ENCODE measurements at regions not wholly inside any gene's neighbourhood (a gene's known extent, or its start where the extent isn't known, plus 50 kb on each side); places are given as distances from the start of the nearest gene placed in this dataset.

DNA sequence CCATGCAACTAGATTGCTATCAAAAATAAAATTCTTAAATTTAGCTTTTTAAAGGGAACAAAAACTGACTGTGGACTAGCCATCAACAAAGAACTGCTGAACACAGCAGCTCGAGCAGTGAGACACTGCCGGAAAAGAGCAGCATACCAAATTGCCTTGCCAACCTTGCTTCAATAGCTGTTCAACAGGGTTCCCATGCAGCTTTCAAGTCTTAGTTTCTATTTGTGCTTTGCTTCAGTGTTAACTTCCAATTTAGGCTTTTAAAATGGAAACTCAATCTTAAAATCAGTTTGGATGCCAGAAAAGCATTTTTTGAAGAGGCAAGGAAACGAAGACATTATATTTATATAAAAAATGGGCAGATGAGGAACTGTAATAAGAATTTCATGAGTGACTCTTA, 463.4 kb upstream of the MAGEB18 start:
- no peaks in the 10 kb centered on the region for H3K9me3 Mint-ChIP-seq
- ChIA-PET POLR2A (no interaction called here), CTCF (no interaction called here)
- H3K4me3 Mint-ChIP-seq = no peak overlapping the region
- DNase-seq (ENCODE audit: low spot score) (no peak), ATAC-seq (no peak)
- H3K4me1 Mint-ChIP-seq = no peaks in the 10 kb centered on the region
- H3K36me3 Mint-ChIP-seq = no peaks in the 10 kb centered on the region
- no peaks in the 10 kb centered on the region for H3K27me3 Mint-ChIP-seq (ENCODE audit: low read depth)
- no peak overlapping the region for H3K27ac Mint-ChIP-seq
- TF ChIP-seq ESRRA (CRISPR knock-in tag; IDR thresholded peaks at IDR 0.05; ENCODE audit: borderline replicate concordance) (no peak), MYBL2 (CRISPR knock-in tag; IDR thresholded peaks at IDR 0.05) (no peak), ATF3 (CRISPR knock-in tag; conservative IDR thresholded peaks at IDR 0.05) (no peak), SP1 (CRISPR knock-in tag; conservative IDR thresholded peaks at IDR 0.05) (no peak), FOXP1 (CRISPR knock-in tag; IDR thresholded peaks at IDR 0.05; ENCODE audit: borderline replicate concordance) (no peak), CREM (CRISPR knock-in tag; IDR thresholded peaks at IDR 0.05) (no peak), ZNF317 (CRISPR knock-in tag; IDR thresholded peaks at IDR 0.05; ENCODE audit: borderline replicate concordance, low read depth) (no peak), E2F1 (CRISPR knock-in tag; IDR thresholded peaks at IDR 0.05) (no peak), ERG (CRISPR knock-in tag; IDR thresholded peaks at IDR 0.05) (no peak)
- TF ChIP-seq, protein P1, sequence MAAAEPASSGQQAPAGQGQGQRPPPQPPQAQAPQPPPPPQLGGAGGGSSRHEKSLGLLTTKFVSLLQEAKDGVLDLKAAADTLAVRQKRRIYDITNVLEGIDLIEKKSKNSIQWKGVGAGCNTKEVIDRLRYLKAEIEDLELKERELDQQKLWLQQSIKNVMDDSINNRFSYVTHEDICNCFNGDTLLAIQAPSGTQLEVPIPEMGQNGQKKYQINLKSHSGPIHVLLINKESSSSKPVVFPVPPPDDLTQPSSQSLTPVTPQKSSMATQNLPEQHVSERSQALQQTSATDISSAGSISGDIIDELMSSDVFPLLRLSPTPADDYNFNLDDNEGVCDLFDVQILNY (CRISPR knock-in tag; IDR thresholded peaks at IDR 0.05) = no peak

DNA sequence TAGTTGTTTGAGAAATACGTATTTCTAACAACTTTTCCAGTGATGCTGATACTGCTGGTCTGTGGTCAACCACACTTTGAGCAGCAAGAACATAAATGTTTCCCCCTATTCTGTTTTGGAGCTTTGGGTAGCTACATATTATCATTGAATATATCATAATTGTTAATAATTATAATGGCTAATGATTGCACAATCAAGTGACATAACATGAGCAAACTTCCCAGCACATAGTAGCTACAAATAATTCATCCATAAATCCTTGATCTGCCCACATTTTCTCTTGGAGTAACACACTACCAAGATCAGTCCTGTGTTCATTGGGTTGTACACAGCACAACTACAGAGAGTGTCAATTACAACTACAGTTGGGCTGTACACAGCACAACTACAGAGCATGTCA, 436.3 kb upstream of the MAGEB18 start:
- H3K9me3 Mint-ChIP-seq = peaks cover 17% of the 10 kb centered on the region
- TF ChIP-seq, protein P1 (CRISPR knock-in tag; IDR thresholded peaks at IDR 0.05) = no peak
- TF ChIP-seq, protein P2, sequence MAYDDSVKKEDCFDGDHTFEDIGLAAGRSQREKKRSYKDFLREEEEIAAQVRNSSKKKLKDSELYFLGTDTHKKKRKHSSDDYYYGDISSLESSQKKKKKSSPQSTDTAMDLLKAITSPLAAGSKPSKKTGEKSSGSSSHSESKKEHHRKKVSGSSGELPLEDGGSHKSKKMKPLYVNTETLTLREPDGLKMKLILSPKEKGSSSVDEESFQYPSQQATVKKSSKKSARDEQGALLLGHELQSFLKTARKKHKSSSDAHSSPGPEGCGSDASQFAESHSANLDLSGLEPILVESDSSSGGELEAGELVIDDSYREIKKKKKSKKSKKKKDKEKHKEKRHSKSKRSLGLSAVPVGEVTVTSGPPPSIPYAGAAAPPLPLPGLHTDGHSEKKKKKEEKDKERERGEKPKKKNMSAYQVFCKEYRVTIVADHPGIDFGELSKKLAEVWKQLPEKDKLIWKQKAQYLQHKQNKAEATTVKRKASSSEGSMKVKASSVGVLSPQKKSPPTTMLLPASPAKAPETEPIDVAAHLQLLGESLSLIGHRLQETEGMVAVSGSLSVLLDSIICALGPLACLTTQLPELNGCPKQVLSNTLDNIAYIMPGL (CRISPR knock-in tag; IDR thresholded peaks at IDR 0.05) = no peak
- TF ChIP-seq GRHL2 (CRISPR knock-in tag; IDR thresholded peaks at IDR 0.05; ENCODE audit: insufficient replicate concordance, severe bottlenecking) (no peak), ERG (CRISPR knock-in tag; IDR thresholded peaks at IDR 0.05) (no peak), RELA (CRISPR knock-in tag; IDR thresholded peaks at IDR 0.05; ENCODE audit: borderline replicate concordance) (no peak), ELF4 (CRISPR knock-in tag; IDR thresholded peaks at IDR 0.05; ENCODE audit: low read depth) (no peak), SP1 (CRISPR knock-in tag; conservative IDR thresholded peaks at IDR 0.05) (no peak)
- TF ChIP-seq, protein P3, sequence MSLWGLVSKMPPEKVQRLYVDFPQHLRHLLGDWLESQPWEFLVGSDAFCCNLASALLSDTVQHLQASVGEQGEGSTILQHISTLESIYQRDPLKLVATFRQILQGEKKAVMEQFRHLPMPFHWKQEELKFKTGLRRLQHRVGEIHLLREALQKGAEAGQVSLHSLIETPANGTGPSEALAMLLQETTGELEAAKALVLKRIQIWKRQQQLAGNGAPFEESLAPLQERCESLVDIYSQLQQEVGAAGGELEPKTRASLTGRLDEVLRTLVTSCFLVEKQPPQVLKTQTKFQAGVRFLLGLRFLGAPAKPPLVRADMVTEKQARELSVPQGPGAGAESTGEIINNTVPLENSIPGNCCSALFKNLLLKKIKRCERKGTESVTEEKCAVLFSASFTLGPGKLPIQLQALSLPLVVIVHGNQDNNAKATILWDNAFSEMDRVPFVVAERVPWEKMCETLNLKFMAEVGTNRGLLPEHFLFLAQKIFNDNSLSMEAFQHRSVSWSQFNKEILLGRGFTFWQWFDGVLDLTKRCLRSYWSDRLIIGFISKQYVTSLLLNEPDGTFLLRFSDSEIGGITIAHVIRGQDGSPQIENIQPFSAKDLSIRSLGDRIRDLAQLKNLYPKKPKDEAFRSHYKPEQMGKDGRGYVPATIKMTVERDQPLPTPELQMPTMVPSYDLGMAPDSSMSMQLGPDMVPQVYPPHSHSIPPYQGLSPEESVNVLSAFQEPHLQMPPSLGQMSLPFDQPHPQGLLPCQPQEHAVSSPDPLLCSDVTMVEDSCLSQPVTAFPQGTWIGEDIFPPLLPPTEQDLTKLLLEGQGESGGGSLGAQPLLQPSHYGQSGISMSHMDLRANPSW (CRISPR knock-in tag; conservative IDR thresholded peaks at IDR 0.05; ENCODE audit: low read depth) = no peak
- TF ChIP-seq, protein P4, sequence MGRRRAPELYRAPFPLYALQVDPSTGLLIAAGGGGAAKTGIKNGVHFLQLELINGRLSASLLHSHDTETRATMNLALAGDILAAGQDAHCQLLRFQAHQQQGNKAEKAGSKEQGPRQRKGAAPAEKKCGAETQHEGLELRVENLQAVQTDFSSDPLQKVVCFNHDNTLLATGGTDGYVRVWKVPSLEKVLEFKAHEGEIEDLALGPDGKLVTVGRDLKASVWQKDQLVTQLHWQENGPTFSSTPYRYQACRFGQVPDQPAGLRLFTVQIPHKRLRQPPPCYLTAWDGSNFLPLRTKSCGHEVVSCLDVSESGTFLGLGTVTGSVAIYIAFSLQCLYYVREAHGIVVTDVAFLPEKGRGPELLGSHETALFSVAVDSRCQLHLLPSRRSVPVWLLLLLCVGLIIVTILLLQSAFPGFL (CRISPR knock-in tag; IDR thresholded peaks at IDR 0.05; ENCODE audit: borderline replicate concordance) = no peak
- TF ChIP-seq, protein P5, sequence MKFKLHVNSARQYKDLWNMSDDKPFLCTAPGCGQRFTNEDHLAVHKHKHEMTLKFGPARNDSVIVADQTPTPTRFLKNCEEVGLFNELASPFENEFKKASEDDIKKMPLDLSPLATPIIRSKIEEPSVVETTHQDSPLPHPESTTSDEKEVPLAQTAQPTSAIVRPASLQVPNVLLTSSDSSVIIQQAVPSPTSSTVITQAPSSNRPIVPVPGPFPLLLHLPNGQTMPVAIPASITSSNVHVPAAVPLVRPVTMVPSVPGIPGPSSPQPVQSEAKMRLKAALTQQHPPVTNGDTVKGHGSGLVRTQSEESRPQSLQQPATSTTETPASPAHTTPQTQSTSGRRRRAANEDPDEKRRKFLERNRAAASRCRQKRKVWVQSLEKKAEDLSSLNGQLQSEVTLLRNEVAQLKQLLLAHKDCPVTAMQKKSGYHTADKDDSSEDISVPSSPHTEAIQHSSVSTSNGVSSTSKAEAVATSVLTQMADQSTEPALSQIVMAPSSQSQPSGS (CRISPR knock-in tag; IDR thresholded peaks at IDR 0.05; ENCODE audit: borderline replicate concordance, low read depth) = no peak
- H3K4me3 Mint-ChIP-seq = no peak overlapping the region
- no peaks in the 10 kb centered on the region for H3K4me1 Mint-ChIP-seq
- H3K36me3 Mint-ChIP-seq = peaks cover 5% of the 10 kb centered on the region
- CTCF ChIA-PET = no interaction called here
- H3K27ac Mint-ChIP-seq = no peak overlapping the region
- H3K27me3 Mint-ChIP-seq (ENCODE audit: low read depth) = no peaks in the 10 kb centered on the region
- POLR2A ChIA-PET = no interaction called here
- DNase-seq (ENCODE audit: low spot score) (no peak), ATAC-seq (no peak)
